GM03348 (cell line): ENCODE measurements at regions not wholly inside any gene's neighbourhood (a gene's known extent, or its start where the extent isn't known, plus 50 kb on each side); places are given as distances from the start of the nearest gene placed in this dataset.
"Not testable (repeated sequence)": the region's sequence is repeated elsewhere in the genome, so short reads cannot be mapped to it uniquely, and the experiment has no call there.

Source experiments
- DNase-seq: peaks from one replicate; pipeline ENCODE4 v3.0.0; 2012; ENCODE audit warnings: low spot score

- no peak for DNase-seq
Measured at GRCh38 chrX:40411340-40412111, 169.2 kb upstream of the ATP6AP2 start.

GRCh38 chrX:40410859-40411258 lies 169.9 kb upstream of the ATP6AP2 start:
- no peak for DNase-seq

GRCh38 chrX:40406330-40406859 lies 174.4 kb upstream of the ATP6AP2 start:
- no peak for DNase-seq

- no peak for DNase-seq
Measured at GRCh38 chrX:40405399-40405798, 175.4 kb upstream of the ATP6AP2 start.

GRCh38 chrX:40403757-40404156 lies 177.0 kb upstream of the ATP6AP2 start:
- DNase-seq: no peak

GRCh38 chrX:40402831-40403533 lies 177.8 kb upstream of the ATP6AP2 start:
- DNase-seq: peak; percentile 59

GRCh38 chrX:40395102-40395501 lies 185.7 kb upstream of the ATP6AP2 start:
- no peak for DNase-seq

GRCh38 chrX:40394302-40394701 lies 186.5 kb upstream of the ATP6AP2 start:
- no peak for DNase-seq

- no peak for DNase-seq
Measured at GRCh38 chrX:40392599-40392998, 188.2 kb upstream of the ATP6AP2 start.

GRCh38 chrX:40391662-40392061 lies 189.1 kb upstream of the ATP6AP2 start:
- no peak for DNase-seq

GRCh38 chrX:40389555-40389954 lies 191.2 kb upstream of the ATP6AP2 start:
- no peak for DNase-seq

GRCh38 chrX:40388441-40388840 lies 192.3 kb upstream of the ATP6AP2 start:
- DNase-seq: no peak

GRCh38 chrX:40387869-40388268 lies 192.9 kb upstream of the ATP6AP2 start:
- DNase-seq: not testable (repeated sequence)

- not testable (repeated sequence) for DNase-seq
Measured at GRCh38 chrX:40387311-40387710, 193.5 kb upstream of the ATP6AP2 start.

- no peak for DNase-seq
Measured at GRCh38 chrX:40385682-40386081, 195.1 kb upstream of the ATP6AP2 start.

- DNase-seq: no peak
Measured at GRCh38 chrX:40385256-40385655, 195.5 kb upstream of the ATP6AP2 start.

GRCh38 chrX:40383969-40384368 lies 196.8 kb upstream of the ATP6AP2 start:
- DNase-seq: no peak

- DNase-seq: no peak
Measured at GRCh38 chrX:40383360-40383759, 197.4 kb upstream of the ATP6AP2 start.

GRCh38 chrX:40380655-40381488 lies 199.9 kb upstream of the ATP6AP2 start:
- no peak for DNase-seq

- no peak for DNase-seq
Measured at GRCh38 chrX:40377684-40378083, 203.1 kb upstream of the ATP6AP2 start.

- no peak for DNase-seq
Measured at GRCh38 chrX:40374486-40374885, 206.3 kb upstream of the ATP6AP2 start.

GRCh38 chrX:40373641-40374040 lies 207.1 kb upstream of the ATP6AP2 start:
- no peak for DNase-seq
